ENCODE measurements at regions not wholly inside any gene's neighbourhood (a gene's known extent, or its start where the extent isn't known, plus 50 kb on each side); places are given as distances from the start of the nearest gene placed in this dataset.
A peak's percentile ranks its signal among the peaks of the same experiment; 100 is the strongest.
"Not testable (repeated sequence)": the region's sequence is repeated elsewhere in the genome, so short reads cannot be mapped to it uniquely, and the experiment has no call there.

- H2BK120ac ChIP-seq (ENCODE audit: low read depth, low read length); H2AFZ ChIP-seq (ENCODE audit: low read depth, low read length); H3K9ac ChIP-seq (ENCODE audit: low read length); H3K23ac ChIP-seq (ENCODE audit: low read length in 2 of 2); H3K36me3 ChIP-seq (ENCODE audit: control insufficient read depth in 1 of 2, insufficient read depth in 2 of 2, low read depth in 1 of 2, low read length in 2 of 2); H3K27ac ChIP-seq (ENCODE audit: low read length, poor library complexity, severe bottlenecking); H3K4me1 ChIP-seq (ENCODE audit: control insufficient read depth, insufficient read depth, low read depth, low read length); H4K8ac ChIP-seq (ENCODE audit: low read length); H3K9me3 ChIP-seq (ENCODE audit: control insufficient read depth, low read length); H3K79me1 ChIP-seq (replicated peaks; ENCODE audit: low read length, poor library complexity, severe bottlenecking); H2BK15ac ChIP-seq (ENCODE audit: low read depth, poor library complexity, severe bottlenecking); H2BK12ac ChIP-seq (ENCODE audit: low read length in 2 of 2); H3K18ac ChIP-seq (ENCODE audit: low read depth in 1 of 2, low read length in 2 of 2); H3K4me2 ChIP-seq (ENCODE audit: low read length, poor library complexity, severe bottlenecking); DNase-seq; H4K91ac ChIP-seq (ENCODE audit: low read length); H3K27me3 ChIP-seq (ENCODE audit: control insufficient read depth in 1 of 2, insufficient read depth in 1 of 2, low read length in 2 of 2); H2AK5ac ChIP-seq (ENCODE audit: low read length, severe bottlenecking); H3K4me3 ChIP-seq (ENCODE audit: insufficient read depth in 1 of 2, low read depth in 1 of 2, low read length in 2 of 2); H3K14ac ChIP-seq (ENCODE audit: low read length in 2 of 2); H3K4ac ChIP-seq (ENCODE audit: low read depth in 1 of 2, low read length in 2 of 2); H2BK5ac ChIP-seq (ENCODE audit: low read depth, low read length, poor library complexity, severe bottlenecking): not testable (repeated sequence)
- WGBS = 96% methylated on average over 3 of the region's 3 CpGs
Measured at GRCh38 chr21:27317601-27318000, 350.7 kb upstream of the ADAMTS5 start.

- Histone ChIP-seq H3K9me3 (ENCODE audit: control insufficient read depth, low read length) (no peaks in the 10 kb centered on the region), H2BK120ac (ENCODE audit: low read depth, low read length) (no peak overlapping the region), H3K4me1 (ENCODE audit: control insufficient read depth, insufficient read depth, low read depth, low read length) (no peaks in the 10 kb centered on the region), H2AK5ac (ENCODE audit: low read length, severe bottlenecking) (no peak overlapping the region), H2BK15ac (ENCODE audit: low read depth, poor library complexity, severe bottlenecking) (peak overlapping the region; percentile 52), H3K36me3 (ENCODE audit: control insufficient read depth in 1 of 2, insufficient read depth in 2 of 2, low read depth in 1 of 2, low read length in 2 of 2) (no peaks in the 10 kb centered on the region), H4K91ac (ENCODE audit: low read length) (no peak overlapping the region), H3K4ac (ENCODE audit: low read depth in 1 of 2, low read length in 2 of 2) (no peak overlapping the region), H3K79me1 (replicated peaks; ENCODE audit: low read length, poor library complexity, severe bottlenecking) (no peaks in the 10 kb centered on the region), H3K18ac (ENCODE audit: low read depth in 1 of 2, low read length in 2 of 2) (peak overlapping the region; percentile 28 to 84), H3K4me3 (ENCODE audit: insufficient read depth in 1 of 2, low read depth in 1 of 2, low read length in 2 of 2) (no peak overlapping the region), H2BK12ac (ENCODE audit: low read length in 2 of 2) (peak overlapping the region; percentile 21 to 89), H3K27me3 (ENCODE audit: control insufficient read depth in 1 of 2, insufficient read depth in 1 of 2, low read length in 2 of 2) (no peaks in the 10 kb centered on the region), H2AFZ (ENCODE audit: low read depth, low read length) (peak overlapping the region; percentile 39), H3K27ac (ENCODE audit: low read length, poor library complexity, severe bottlenecking) (no peak overlapping the region), H2BK5ac (ENCODE audit: low read depth, low read length, poor library complexity, severe bottlenecking) (no peak overlapping the region), H3K14ac (ENCODE audit: low read length in 2 of 2) (no peak overlapping the region), H3K23ac (ENCODE audit: low read length in 2 of 2) (no peak overlapping the region), H4K8ac (ENCODE audit: low read length) (no peak overlapping the region), H3K4me2 (ENCODE audit: low read length, poor library complexity, severe bottlenecking) (no peak overlapping the region), H3K9ac (ENCODE audit: low read length) (no peak overlapping the region)
- peak; percentile 6 for DNase-seq
- 89% methylated on average over 2 of the region's 2 CpGs for WGBS
Measured at GRCh38 chr21:27315373-27315772, 348.5 kb upstream of the ADAMTS5 start.

- Histone ChIP-seq H2BK5ac (ENCODE audit: low read depth, low read length, poor library complexity, severe bottlenecking) (no peak overlapping the region), H3K27ac (ENCODE audit: low read length, poor library complexity, severe bottlenecking) (no peak overlapping the region), H2BK12ac (ENCODE audit: low read length in 2 of 2) (no peak overlapping the region), H2AFZ (ENCODE audit: low read depth, low read length) (no peak overlapping the region), H4K91ac (ENCODE audit: low read length) (no peak overlapping the region), H3K4me1 (ENCODE audit: control insufficient read depth, insufficient read depth, low read depth, low read length) (no peaks in the 10 kb centered on the region), H3K4me2 (ENCODE audit: low read length, poor library complexity, severe bottlenecking) (no peak overlapping the region), H2BK120ac (ENCODE audit: low read depth, low read length) (no peak overlapping the region), H3K18ac (ENCODE audit: low read depth in 1 of 2, low read length in 2 of 2) (peak overlapping the region in 1 of 2 experiments; percentile 33), H3K4ac (ENCODE audit: low read depth in 1 of 2, low read length in 2 of 2) (no peak overlapping the region), H3K9me3 (ENCODE audit: control insufficient read depth, low read length) (no peaks in the 10 kb centered on the region), H2BK15ac (ENCODE audit: low read depth, poor library complexity, severe bottlenecking) (no peak overlapping the region), H3K23ac (ENCODE audit: low read length in 2 of 2) (no peak overlapping the region), H4K8ac (ENCODE audit: low read length) (no peak overlapping the region), H3K27me3 (ENCODE audit: control insufficient read depth in 1 of 2, insufficient read depth in 1 of 2, low read length in 2 of 2) (no peaks in the 10 kb centered on the region), H3K14ac (ENCODE audit: low read length in 2 of 2) (no peak overlapping the region), H3K36me3 (ENCODE audit: control insufficient read depth in 1 of 2, insufficient read depth in 2 of 2, low read depth in 1 of 2, low read length in 2 of 2) (no peaks in the 10 kb centered on the region), H3K4me3 (ENCODE audit: insufficient read depth in 1 of 2, low read depth in 1 of 2, low read length in 2 of 2) (no peak overlapping the region), H3K79me1 (replicated peaks; ENCODE audit: low read length, poor library complexity, severe bottlenecking) (no peaks in the 10 kb centered on the region), H2AK5ac (ENCODE audit: low read length, severe bottlenecking) (no peak overlapping the region), H3K9ac (ENCODE audit: low read length) (no peak overlapping the region)
- WGBS = 5% methylated on average over 1 of the region's 1 CpG
- peak; percentile 40 for DNase-seq
Measured at GRCh38 chr21:27314131-27314530, 347.2 kb upstream of the ADAMTS5 start.

- no peak overlapping the region for H4K91ac ChIP-seq (ENCODE audit: low read length)
- peak overlapping the region; percentile 72 for H3K9ac ChIP-seq (ENCODE audit: low read length)
- peak; percentile 24 for DNase-seq
- H3K79me1 ChIP-seq (replicated peaks; ENCODE audit: low read length, poor library complexity, severe bottlenecking) = no peaks in the 10 kb centered on the region
- H3K4me3 ChIP-seq (ENCODE audit: insufficient read depth in 1 of 2, low read depth in 1 of 2, low read length in 2 of 2) = peak overlapping the region in 1 of 2 experiments; percentile 42
- H3K14ac ChIP-seq (ENCODE audit: low read length in 2 of 2) = no peak overlapping the region
- H2BK15ac ChIP-seq (ENCODE audit: low read depth, poor library complexity, severe bottlenecking) = no peak overlapping the region
- peak overlapping the region in 1 of 2 experiments; percentile 43 for H3K18ac ChIP-seq (ENCODE audit: low read depth in 1 of 2, low read length in 2 of 2)
- no peaks in the 10 kb centered on the region for H3K36me3 ChIP-seq (ENCODE audit: control insufficient read depth in 1 of 2, insufficient read depth in 2 of 2, low read depth in 1 of 2, low read length in 2 of 2)
- no peaks in the 10 kb centered on the region for H3K4me1 ChIP-seq (ENCODE audit: control insufficient read depth, insufficient read depth, low read depth, low read length)
- no peak overlapping the region for H3K27ac ChIP-seq (ENCODE audit: low read length, poor library complexity, severe bottlenecking)
- no peak overlapping the region for H2BK12ac ChIP-seq (ENCODE audit: low read length in 2 of 2)
- H2BK120ac ChIP-seq (ENCODE audit: low read depth, low read length) = no peak overlapping the region
- H2AFZ ChIP-seq (ENCODE audit: low read depth, low read length) = no peak overlapping the region
- H3K4ac ChIP-seq (ENCODE audit: low read depth in 1 of 2, low read length in 2 of 2) = no peak overlapping the region
- no peaks in the 10 kb centered on the region for H3K27me3 ChIP-seq (ENCODE audit: control insufficient read depth in 1 of 2, insufficient read depth in 1 of 2, low read length in 2 of 2)
- no peak overlapping the region for H4K8ac ChIP-seq (ENCODE audit: low read length)
- H3K9me3 ChIP-seq (ENCODE audit: control insufficient read depth, low read length) = no peaks in the 10 kb centered on the region
- no peak overlapping the region for H2AK5ac ChIP-seq (ENCODE audit: low read length, severe bottlenecking)
- 95% methylated on average over 2 of the region's 4 CpGs for WGBS
- no peak overlapping the region for H3K23ac ChIP-seq (ENCODE audit: low read length in 2 of 2)
- no peak overlapping the region for H2BK5ac ChIP-seq (ENCODE audit: low read depth, low read length, poor library complexity, severe bottlenecking)
- H3K4me2 ChIP-seq (ENCODE audit: low read length, poor library complexity, severe bottlenecking) = no peak overlapping the region
Measured at GRCh38 chr21:27306791-27307775, 340.2 kb upstream of the ADAMTS5 start.
